Stimulated activated CD8-positive, alpha-beta memory T cell treated with anti-CD3 and anti-CD28 coated beads, Interleukin-15, amount 100 ng/mL, for 48 hours (primary cell): ENCODE measurements at regions not wholly inside any gene's neighbourhood (a gene's known extent, or its start where the extent isn't known, plus 50 kb on each side); places are given as distances from the start of the nearest gene placed in this dataset.

Experiments
- DNase-seq, 2 donors: peaks; one replicate each; pipeline ENCODE4 v3.0.0-alpha.2; 2020; ENCODE audit warnings: low read depth in 2 of 2

DNA sequence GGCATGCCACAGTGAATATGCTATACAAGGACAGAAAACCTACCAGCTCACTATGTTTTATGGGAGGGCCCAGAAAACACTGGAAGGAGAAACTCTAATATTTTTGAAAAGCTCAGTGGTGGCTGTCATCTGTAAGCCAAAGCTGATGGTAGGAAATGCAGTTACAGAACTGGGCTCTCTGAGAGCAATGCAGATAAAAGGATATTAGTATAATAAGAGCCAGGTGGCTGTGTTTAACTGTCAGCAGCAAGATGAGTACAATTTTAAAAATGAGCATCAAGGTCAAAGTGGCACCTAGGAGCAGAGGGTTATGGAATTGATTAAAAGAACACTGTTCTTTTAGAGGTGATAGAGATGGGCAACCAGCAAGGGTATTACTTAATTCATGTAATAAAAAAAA is 345.0 kb downstream of the NDFIP2 start:
- DNase-seq, result no peak

DNA sequence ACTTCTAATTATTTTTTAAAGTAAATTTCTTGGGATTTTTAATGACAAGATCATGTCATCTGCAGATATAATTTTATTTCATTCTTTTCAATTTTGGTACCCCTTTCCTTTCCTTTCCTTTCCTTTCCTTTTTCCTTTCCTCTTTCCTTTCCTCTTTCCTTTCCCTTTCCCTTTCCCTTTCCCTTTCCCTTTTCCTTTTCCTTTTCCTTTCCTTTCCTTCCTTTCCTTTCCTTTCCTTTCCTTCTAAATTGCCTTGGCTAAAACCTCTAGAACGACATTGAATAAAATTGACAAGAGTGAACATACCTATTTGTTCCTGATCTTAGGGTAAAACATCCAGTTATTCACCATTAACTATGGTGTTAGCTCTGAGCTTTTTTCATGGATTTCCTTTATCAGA is 334.1 kb downstream of the NDFIP2 start:
- DNase-seq, result no peak

DNA sequence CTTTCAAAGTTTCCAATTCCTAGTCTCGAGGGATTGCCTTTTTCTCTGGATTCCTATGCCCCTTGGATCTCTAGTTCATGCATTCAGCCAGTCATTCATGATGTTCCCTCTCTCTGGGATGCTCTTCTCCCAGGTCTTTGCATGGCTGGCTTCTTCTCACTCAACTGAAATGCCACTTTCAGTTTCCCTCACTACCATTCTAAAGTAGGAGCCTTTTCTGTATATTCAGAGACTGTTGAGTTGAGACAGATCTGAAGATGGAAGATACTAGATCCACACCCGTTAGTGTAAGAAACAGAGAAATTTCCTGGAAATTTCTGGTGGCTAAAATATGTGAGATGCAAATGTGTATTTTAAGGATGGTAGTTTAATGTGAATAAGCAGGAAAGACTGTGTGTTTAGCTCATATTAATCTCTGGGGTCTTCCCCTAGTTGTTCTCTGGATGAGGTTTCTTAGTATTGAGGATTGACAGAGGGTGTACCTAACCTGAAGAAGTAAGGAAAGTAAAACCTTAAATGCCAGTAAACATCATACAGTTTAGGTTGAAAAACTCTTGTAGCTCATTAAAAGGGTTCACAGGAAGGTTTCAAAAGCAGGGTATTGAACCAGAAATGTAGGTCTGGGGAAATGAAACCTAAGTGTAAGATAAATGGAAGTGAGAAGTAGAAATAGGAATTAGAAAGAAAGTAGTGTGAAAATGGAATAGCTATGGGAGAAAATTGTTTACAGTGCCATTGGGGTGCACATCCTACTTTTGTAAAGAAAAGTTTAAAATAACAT is 331.3 kb downstream of the NDFIP2 start:
- no peak for DNase-seq

DNA sequence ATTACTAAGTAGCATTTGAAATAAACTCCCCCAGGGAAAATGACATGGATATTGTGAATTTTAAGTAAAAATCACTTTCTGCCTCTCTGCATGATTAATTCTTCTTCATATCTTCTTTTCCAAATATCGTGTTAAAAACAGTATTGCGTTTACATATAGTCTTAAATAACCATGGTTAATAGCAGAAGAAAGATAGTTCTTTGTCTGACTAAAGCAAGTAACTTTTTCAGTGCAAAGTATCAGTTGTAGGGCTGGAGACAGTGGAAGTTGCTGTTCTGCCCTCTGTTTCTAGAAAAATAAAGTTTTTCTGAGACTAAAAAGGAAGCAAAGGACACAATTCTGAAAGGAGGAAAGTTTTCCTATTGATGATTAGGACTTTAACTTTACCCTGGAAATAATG is 330.2 kb downstream of the NDFIP2 start:
- DNase-seq, result no peak

DNA sequence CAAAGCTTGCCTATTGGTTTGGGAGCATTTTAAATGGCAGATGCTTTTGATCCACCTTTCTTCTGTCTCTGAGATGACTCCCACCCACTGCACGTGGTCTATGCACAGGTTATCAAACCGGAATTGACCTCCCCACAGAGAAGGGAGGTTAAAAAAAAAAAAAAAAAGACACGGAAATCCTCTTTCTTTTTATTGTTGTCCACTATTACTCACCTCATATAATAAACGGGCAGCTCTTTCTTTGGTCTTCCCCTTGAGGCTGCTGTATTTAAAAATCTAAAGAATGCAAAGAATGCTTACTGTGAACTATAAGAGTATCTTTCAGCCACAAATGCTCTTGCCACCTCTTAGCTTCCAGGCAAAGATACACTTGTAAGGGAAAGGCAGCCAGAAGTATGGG is 329.7 kb downstream of the NDFIP2 start:
- DNase-seq, result no peak

DNA sequence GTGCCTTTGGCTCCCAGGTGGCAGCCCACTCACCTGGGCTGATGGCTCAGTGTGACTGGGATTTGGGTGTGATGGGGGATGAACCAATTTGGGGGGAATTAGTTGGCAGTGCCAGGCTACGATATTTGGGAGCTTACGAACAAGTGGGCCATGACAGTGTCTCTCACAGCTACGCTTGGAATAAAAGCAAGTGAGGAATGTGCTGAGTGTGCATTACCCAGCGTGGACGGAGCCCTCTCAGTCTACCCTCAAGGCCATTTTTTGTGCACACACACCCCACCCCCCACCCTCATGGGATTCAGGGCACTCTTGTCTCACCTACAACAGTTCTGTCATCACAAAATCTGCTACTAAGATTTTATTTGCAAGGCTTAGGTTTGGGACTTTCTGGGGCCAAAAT is 329.1 kb downstream of the NDFIP2 start:
- DNase-seq, result no peak

DNA sequence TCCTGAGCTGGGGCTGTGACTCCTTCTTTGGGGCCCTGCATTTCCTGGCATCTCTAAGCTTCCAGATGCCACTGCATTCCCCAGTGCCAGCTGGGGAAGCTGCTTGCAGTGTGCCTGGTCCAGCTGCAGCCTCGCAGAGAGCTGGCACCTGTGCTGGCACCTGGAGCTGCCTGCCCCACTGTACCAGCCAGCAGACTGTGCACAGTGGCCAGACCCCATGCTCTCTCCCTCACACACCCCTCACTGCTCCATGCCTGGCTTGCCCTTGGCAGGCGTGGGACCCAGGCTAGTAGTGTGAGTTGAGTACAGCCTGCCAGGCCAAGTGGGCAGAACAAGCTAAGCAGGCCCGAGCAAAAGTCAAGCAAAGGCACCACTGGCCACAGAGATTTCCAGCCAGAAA is 327.5 kb downstream of the NDFIP2 start:
- no peak for DNase-seq

DNA sequence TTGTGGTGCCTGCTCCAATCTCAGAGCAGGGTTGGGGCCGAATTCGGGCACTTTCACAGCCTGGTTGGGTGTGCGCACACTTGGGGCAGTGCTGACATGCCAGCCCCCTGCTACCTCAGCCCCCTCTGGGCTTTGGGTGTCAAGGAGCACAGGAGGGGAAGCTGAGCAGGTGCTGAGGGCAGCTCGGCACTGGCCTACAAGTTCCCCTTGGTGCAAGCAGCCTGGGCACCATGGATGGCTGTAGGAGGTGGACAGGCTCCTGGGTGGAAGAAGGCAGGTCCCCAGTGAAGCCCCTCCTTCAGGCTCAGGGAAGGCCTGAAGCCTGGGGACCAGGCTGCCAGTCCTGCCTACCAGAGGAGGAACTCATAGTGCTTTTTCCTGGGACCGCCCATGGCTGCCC is 326.6 kb downstream of the NDFIP2 start:
- DNase-seq, result no peak

DNA sequence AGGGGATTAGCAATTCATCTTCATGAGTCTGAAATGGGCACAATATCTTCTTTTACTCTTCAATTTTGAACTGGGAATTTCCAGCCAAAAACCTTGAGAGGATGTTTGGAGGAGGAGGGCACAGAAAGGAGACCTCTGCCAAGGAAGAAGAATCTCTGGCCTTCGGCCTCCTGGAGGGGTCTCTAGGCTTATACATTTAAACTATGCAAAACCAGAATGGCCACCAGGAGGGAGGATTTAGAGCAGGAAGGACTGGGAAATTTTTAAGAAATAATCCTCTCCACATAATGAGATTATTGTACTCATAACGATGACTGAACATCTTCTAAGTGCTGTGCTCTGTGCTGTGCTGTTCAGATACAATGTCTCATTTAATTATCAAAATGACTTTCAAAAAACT is 325.9 kb downstream of the NDFIP2 start:
- no peak for DNase-seq

DNA sequence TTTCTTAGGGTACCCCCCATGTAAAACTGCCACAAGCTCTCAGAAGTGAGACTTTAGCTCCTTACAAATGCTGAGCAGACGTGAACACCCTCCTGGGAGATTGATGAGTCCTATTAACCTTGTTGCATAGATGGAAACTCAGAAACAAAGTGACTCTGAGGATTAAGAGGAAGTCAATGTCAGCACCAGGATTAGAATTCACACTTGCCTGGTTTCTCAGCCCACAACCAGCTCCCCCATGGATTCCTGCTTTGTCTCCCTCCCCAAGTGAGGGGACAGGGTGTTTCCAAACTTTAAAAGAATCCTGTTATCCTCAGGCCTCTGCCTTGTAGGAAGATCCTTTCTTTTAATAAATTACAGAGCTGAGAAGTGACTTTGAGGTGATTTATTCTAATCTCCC is 324.4 kb downstream of the NDFIP2 start:
- no peak for DNase-seq

DNA sequence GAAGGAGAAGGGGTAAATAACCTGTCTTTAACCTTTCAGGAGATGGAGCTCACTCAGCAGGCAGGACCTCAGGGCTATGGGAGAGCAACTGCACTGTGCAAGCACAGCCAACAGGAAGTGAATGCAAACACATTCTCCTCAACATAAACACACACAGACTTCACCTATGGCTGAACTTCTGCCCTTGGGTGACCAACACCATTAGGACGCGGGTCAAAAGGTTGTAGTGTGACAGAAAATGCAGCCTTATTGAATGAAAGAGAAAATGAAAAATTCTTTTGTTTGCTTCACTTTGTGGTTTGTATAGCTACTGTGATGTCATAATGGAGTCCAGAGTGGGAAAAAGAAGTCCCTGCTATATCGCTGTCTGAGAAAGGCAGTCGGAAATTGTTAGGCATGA is 323.0 kb downstream of the NDFIP2 start:
- DNase-seq, result no peak

DNA sequence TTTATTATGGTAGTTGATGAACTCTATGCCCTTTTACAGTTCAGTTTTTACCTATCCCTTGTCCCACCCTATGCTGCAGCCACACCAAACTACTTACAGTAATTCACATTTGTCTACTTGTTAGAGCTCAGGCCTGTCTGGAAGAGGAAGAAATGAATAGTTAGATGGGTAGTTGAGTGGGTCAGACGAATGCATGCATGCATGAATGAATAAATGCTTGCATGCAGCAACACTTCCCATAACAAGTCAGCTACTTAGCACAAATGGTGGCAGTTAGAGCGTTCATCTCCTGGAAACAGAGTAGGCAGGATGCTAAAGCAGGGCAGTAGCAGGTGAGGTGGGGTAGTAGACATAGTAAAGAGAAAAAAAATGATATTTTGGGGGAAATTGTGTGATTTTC is 322.3 kb downstream of the NDFIP2 start:
- DNase-seq, result no peak

DNA sequence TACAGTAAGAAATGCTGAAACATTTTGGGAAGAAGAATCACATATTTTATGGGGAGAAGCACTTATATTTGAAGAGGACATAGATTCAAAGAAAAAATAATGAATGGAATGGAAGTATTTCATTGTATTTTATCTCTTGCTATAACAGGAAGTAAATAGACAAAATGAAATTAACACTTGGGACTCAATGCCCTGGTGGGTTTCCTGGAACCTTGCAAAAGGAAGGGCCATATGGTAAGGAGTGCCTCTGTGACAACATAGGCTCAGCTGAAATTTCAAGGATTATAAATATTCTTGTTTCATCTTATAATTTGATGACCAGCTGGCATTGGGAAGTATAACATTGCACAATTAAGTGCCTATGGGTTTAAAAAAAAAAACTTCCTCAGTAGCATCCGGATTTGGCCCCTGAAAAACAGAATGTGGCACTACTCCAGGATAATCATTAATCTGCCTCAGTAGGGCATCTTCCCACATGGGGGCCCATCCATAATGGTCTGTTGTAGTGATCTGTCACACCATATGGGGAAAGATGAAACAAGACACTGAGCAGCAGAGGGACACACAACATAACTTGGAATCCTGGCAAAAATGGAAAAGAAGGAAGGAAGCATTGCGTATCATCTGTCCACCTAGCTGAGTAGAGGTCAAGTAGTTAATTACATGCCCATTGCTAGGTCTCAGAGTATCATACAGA is 321.6 kb downstream of the NDFIP2 start:
- no peak for DNase-seq

DNA sequence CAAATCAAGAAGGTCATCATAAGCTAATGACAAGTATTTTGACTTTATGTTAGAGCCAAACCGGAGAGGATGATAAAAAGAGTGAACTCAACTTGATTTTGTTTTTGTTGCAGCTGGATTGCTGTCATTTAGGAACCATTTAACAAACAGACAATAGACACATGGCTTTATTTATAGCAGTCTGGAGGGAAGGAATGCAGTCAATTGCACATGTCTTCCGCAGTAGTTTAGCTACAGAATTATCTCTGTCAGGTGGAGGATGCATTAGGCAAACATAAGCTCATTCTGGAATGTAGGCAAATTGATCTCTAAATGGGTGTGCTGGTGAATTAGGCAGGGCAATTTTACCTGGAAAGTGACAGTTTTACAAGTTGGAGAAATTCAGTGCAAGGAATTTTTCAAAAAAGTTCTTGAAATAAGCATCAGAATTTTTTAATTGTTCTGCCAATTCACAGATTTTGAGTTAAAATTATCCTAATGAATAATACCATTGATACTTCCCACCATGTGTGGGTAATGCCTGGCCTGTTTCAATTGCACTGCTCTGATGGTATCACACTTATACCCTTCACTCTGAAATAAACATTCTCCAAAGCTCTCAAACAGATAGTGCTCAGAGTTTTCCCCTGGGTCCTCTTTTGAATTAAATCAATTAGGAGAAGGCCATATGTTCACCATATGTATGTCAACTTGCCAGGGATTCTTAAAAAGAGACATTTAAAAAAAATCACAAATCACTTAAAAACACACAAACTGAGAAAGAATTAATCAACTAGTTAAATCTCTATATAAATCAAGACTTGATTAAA is 318.3 kb downstream of the NDFIP2 start:
- DNase-seq, result no peak

DNA sequence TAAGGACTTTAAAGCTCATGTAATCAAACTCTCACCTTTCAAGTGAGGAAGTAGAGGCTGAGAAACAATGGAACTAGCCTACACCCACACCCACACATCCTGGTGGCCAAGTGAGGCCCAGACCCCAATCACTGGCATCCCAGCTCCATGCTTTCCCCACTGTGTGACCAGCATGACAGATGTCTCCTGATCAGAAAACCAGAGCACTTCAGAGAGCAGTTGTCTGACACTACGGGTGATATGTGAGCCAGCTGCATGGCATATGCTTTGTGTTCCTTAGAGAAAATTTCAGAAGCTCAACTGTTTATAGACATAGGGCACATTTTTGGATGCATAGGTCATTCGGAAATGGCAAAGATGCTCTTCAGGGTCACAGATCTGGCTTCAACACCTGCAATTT is 315.2 kb downstream of the NDFIP2 start:
- no peak for DNase-seq

DNA sequence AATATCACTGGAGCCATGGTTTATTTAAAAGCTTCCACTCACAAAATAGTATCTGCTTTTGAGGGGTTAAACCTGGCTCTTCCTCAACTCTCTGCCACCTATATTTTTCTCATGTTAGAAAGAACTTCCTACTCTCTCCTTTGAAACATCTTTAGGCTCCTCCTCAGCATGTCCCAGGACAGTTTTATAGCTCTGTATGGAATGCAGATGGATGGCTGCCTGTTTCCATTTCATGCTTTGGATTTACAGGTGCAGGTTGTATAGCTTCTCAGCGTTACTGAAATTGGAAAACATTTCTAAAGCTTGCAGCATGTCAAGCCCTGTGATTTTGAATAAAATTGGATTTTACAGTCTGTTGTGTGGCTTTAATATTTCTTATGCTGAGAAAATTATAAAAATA is 314.0 kb downstream of the NDFIP2 start:
- DNase-seq, result no peak

DNA sequence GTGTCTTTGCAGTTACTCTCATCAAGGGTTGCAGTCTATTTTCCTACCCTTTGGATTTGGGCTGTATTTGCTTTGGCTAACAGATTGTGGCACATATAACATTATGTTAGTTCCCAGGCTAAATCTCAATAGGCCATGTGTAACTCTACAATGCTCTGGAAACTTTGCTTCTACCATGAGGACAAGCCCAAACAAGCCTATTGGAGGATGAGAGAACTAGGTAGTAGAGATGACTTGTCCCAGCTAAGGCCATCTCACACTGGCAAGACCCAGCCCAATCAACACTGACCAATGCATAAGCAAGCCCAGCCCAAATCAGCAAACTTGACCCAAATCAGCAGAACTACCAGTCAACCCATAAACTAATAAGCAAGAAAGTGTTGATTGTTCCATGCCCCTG is 311.8 kb downstream of the NDFIP2 start:
- DNase-seq, result no peak

DNA sequence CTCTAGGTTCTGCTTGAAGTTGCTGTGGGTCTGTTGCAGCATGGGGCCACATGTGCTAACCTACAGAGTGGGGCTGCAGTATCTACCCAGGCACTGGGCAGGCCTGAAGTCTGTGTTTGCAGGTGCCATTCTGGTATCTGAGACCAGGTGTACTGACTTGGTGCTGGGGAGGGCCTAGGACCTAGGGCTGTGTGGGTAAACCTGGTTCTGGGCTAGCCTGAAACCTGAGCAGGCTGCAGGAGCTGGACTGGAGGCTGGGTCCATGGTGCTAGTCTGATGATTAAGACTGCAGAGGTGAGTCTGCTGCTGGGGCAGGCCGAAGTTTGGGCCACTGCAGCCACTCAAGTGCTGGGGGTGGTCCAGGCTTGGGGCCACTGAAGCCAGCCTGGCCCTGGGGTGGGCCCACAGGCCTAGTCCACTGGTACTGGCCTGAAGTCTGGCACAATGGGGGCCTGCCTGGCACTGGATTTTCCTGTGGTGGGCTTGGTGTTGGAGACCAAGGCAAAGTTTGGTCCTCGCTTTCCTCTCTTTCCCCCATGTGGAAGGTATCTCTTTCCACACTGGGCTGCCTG is 310.6 kb downstream of the NDFIP2 start:
- DNase-seq, result no peak

DNA sequence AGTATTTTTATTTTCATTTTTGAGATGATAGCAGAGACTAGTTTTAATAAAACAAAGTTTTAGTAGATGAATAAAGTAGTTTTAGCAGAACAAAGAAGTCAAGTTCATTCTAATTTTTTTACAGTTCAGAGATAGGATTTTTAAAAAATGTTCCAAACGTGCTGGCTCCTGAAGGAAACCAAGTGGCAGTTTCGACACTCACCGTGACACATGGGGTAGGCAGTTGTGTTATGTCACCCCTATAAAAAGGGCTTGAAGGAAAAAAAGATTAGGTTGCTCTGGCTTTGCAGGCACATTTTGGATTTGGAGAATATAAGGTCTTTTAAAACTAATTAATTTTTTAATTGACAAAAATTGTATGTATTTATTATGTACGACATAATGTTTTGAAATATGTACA is 305.2 kb downstream of the NDFIP2 start:
- DNase-seq, result no peak

DNA sequence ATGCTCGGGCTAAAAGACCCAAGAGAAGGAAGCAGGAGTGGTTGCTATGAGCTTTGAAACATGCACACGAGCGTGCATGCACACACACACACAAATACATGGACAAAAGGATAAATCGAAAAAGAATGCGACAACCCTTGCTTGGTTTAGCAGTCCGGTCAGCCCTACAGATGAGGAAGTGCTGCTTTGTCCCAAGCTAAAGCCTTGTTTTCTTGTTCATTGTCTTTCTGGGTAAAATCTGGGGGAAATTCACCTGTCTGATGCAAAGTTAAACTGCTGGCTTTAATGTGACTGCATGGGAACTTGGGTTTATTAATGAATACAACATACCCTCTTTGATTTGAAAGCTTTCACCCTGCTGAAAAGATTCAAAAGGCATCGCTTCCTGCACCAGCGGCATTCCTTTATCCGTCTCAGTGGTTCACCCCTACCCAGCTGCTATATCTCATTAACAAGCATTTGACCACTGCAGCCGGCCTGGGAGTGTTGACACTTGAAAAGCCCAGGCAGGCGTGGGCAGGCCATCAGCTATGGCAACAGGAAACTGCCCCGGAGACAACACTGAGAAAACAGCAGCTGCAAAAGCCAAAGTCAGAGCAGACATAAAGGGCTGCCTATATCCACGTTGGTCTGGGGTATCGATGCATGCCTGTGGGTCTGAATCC is 301.7 kb downstream of the NDFIP2 start:
- no peak for DNase-seq

DNA sequence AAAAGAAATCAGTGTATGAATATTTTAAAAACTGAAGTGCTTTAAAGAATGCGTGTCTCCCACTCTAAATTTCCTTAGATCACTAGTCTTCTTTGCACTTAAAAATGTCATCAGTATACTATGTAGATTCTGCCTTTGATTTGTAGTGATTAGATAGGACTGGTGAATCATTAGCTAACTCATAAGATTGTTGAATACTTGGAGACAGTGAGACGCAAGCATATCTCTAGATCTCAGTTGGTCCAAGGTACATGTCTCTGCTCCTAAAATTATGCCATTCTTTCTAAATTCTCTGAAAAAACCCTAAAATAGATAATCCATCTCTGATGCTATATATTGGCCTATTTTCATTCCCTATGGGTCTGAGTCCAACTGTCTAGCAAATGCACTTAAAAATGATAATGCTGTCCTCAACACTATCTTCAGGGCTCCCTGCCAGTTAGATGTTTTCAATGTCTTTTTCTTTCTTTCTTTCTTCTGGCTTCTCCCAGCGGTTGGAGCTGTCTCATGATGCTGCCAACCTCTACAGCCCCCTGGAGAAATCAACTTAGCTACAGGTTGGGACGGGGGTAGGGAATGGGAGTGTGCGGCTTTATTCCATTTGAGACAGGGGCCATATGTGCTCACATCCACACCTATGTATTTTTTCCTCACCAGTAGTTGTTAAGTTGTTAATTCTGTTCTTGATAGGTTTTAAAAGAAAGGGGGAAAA is 301.0 kb downstream of the NDFIP2 start:
- DNase-seq, result no peak
